ENCODE measurements at regions not wholly inside any gene's neighbourhood (a gene's known extent, or its start where the extent isn't known, plus 50 kb on each side); places are given as distances from the start of the nearest gene placed in this dataset.

DNA sequence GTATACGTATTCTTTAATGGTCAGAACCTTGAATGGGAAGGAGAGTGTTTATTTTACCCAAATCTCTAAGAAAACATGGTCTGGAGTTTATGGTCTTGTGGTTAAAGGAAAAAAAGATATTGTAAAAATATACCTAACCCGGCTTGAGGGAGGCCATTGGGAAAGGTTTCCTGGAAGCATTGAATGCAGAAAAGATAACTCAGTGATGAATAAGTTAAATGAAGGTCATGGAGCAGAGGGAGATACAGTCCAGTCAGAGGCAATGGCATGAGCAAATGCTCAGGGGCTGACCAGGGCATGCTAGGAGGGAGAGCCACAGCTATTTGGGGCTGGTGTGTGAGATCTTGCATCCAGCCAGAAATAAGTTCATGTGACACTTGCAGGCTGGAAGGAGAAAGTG lies 430.4 kb upstream of the CDH5 start:
- in situ Hi-C loops (cut with MboI; ENCODE audit: low sequenced_read_pairs) = no loop called here

GRCh38 chr16:65934443-65934842 lies 432.0 kb upstream of the CDH5 start:
- in situ Hi-C loops (cut with MboI; ENCODE audit: low sequenced_read_pairs) = no loop called here

DNA sequence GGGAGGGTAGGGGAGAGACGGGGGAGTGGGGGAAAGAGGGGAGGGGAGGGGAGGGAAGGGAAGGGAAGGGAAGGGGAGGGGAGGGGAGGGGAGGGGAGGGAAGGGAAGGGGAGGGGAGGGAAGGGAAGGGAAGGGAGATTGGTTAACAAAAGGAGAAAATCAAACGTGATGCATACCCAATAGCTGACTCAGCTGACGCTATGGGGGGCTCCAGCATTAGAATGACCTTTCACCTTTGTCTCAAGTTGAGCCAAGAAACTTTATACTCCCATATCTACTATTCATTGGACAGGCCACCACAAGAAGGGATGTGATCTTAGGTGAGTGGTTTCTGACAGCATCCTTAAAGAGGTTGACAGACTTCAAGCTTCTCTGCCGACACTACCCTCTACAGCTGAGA lies 432.8 kb upstream of the CDH5 start:
- in situ Hi-C loops (cut with MboI; ENCODE audit: low sequenced_read_pairs) = no loop called here

GRCh38 chr16:65932350-65933072 lies 434.0 kb upstream of the CDH5 start:
- in situ Hi-C loops (cut with MboI; ENCODE audit: low sequenced_read_pairs) = no loop called here

DNA sequence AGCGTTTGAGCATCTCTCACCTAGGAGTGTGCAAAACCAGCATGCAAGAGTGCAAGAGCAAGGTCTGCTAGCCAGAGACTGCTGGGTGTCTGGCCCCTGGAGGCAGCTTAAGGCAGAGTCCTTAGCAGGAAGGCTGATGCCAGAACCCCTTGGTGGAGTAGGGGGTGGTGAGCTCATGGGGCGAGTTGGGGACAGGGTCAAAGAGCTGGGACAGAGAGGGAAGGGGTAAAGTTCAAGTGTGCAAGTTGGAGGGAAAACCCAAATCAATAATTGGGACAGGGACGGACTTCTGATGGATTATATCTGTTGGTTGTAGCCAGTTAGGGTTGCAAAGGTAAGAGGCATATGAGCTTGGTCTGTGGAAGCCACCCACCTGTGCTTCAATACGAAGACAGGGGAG lies 443.6 kb upstream of the CDH5 start:
- in situ Hi-C loops (cut with MboI; ENCODE audit: low sequenced_read_pairs) = no loop called here

- in situ Hi-C loops (cut with MboI; ENCODE audit: low sequenced_read_pairs) = no loop called here
Measured at GRCh38 chr16:65919986-65920376, 446.5 kb upstream of the CDH5 start.

- in situ Hi-C loops (cut with MboI; ENCODE audit: low sequenced_read_pairs) = no loop called here
Measured at GRCh38 chr16:65919145-65919985, 447.1 kb upstream of the CDH5 start.

DNA sequence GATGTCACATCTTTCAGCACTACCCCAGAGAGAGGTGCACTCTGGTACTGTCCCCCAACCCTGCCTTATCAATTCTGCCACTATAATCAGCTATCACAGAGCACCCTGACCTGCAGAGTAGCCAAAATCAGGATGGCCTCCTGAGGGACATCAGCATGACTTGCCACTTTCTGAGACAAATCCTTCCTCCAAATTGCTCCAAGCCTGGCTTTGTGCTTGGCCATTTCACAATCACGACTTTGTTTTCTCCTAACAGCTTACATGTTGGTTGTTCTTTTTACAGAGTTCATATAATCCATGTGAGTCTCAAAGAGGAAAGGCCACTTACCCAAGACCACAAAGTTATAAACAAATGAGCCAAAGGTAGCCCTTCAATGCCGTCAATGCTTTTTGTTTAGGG lies 449.0 kb upstream of the CDH5 start:
- in situ Hi-C loops (cut with MboI; ENCODE audit: low sequenced_read_pairs) = no loop called here

GRCh38 chr16:65916995-65917394 lies 449.5 kb upstream of the CDH5 start:
- in situ Hi-C loops (cut with MboI; ENCODE audit: low sequenced_read_pairs) = no loop called here

GRCh38 chr16:65910291-65910690 lies 456.2 kb upstream of the CDH5 start:
- in situ Hi-C loops (cut with MboI; ENCODE audit: low sequenced_read_pairs) = no loop called here

GRCh38 chr16:65909310-65910050 lies 457.0 kb upstream of the CDH5 start:
- in situ Hi-C loops (cut with MboI; ENCODE audit: low sequenced_read_pairs) = no loop called here

- in situ Hi-C loops (cut with MboI; ENCODE audit: low sequenced_read_pairs) = no loop called here
Measured at GRCh38 chr16:65908568-65908967, 457.9 kb upstream of the CDH5 start.

GRCh38 chr16:65905331-65905730 lies 461.2 kb upstream of the CDH5 start:
- in situ Hi-C loops (cut with MboI; ENCODE audit: low sequenced_read_pairs) = no loop called here

DNA sequence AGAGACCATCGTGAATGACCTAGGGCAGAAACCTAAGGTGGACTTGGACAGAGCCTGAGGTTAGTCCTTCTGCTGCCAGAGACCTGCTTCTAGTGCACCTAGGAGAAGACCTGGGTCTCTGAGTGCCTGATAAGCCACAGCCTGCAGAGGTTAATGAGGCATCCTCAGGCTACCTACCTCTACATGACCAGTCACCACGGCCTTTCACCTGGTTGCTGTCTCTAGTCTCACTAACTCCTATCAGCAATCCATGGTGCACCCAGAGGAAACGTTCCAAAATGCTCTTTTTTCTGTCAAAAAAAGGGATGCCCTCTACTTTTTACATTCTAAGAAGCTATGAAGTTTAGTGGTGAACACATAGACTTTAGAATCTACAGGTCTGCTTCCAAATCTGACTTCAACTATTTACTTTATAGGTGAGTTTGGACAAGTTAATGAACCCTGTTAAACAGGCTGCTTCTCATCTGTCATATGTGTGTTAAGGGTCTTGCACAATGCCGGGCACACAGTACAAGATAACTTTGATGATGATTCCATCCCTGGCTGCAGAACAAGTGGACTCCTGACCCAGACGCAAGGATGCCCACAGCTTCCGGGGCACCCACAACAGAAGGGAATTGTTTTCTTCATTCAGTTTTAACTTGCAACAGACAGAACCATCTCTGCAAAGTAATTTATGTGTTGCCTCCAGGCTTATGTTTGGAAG lies 469.9 kb upstream of the CDH5 start:
- in situ Hi-C loops (cut with MboI; ENCODE audit: low sequenced_read_pairs) = no loop called here

- in situ Hi-C loops (cut with MboI; ENCODE audit: low sequenced_read_pairs) = no loop called here
Measured at GRCh38 chr16:65895906-65896305, 470.6 kb upstream of the CDH5 start.

DNA sequence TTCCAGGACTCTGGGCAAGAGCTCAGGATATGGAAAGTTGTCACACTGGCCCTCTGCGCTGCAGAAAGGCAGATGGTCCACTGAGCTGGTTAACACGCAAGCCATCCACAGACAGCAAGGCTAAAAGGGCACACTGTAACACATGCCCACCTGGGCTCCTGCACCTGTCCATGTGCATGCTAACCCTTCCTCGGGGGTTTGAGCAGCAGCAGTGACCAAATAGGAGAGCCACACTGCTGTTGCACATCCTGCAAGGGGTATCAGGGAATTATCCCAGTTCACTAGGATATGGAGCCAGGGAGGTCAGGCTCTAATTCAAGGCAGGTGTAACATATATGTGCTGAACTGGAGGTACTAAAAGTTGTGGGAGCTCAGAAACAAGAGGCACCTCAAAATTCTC lies 471.0 kb upstream of the CDH5 start:
- in situ Hi-C loops (cut with MboI; ENCODE audit: low sequenced_read_pairs) = no loop called here

DNA sequence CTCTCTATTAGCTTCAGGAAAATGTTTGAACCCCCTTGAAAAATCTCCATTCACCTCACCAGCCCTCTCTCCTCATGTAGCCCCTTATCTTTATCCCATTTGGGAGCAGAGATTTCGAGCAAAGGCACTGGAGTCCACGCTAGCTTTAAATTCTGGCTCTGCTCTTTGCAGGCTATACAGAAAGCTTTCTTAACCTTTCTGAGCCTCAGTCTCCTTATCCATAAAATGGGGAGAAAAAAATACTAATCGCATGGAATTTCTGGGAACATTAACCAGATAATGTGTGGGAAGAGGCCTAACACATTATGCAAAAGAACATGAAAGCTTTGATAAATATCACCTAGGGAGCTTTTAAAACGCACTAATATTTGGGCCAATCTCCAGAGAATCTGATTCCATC lies 476.3 kb upstream of the CDH5 start:
- in situ Hi-C loops (cut with MboI; ENCODE audit: low sequenced_read_pairs) = no loop called here

DNA sequence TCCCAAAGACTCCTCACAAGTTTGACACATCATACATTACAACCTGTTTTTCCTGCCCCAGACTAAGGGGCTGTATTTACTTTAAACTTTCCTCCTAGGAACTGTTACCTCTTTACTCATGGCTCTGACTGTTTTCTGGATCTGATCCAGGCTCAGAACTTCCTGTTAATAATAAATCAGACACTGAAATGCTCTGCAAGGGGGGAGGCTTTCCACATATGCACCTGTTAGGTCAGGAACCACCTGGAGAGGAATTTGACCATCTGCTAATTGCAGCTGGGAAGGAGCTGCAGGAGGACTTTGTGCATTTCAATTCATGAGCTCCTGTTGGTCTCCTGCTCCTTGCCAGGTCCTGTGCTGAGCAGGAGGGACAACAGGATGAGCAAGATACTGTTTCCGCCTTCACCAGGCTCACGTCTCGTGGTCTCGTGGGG lies 476.9 kb upstream of the CDH5 start:
- in situ Hi-C loops (cut with MboI; ENCODE audit: low sequenced_read_pairs) = no loop called here

DNA sequence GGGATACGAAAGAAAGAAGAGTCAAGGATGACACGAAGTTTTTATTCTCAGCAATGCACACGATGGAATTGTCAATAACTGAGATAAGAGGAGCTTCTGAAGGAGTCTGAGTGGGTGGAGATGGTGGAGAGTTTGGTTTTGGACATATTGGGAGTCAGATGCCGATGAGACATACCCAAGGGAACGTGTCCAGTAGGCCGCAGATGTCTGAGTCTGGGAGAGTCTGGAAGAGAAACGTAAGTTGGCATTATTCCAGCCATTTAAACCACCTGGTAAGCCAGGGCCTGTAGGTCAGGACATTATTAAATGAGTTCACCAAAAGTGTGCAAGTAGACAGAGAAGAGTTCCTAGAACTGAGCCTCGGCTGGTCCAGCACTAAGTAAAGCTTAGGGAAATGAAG lies 478.3 kb upstream of the CDH5 start:
- in situ Hi-C loops (cut with MboI; ENCODE audit: low sequenced_read_pairs) = no loop called here

- in situ Hi-C loops (cut with MboI; ENCODE audit: low sequenced_read_pairs) = no loop called here
Measured at GRCh38 chr16:65884018-65884417, 482.5 kb upstream of the CDH5 start.

GRCh38 chr16:65878347-65878746 lies 488.1 kb upstream of the CDH5 start:
- in situ Hi-C loops (cut with MboI; ENCODE audit: low sequenced_read_pairs) = no loop called here

All from HL-60/S4 treated with retinoic acid at 250 ng/mL for 4 days and 3 days (cell line).